Smooth muscle cell (in vitro differentiated cells): ENCODE measurements at regions not wholly inside any gene's neighbourhood (a gene's known extent, or its start where the extent isn't known, plus 50 kb on each side); places are given as distances from the start of the nearest gene placed in this dataset.

Source experiments
- DNase-seq: peaks from one replicate; lab custom pipeline; 2025; ENCODE audit not compliant: unreplicated experiment; lab: John Stamatoyannopoulos, UW
- H2AFZ ChIP-seq: fragments of 200-600 bp; sonication (generic); 2 replicates; pipeline ENCODE4 v1.6.0; 2016; ENCODE audit warnings: antibody characterized with exemption, low read depth, mild to moderate bottlenecking
- H3F3A ChIP-seq: fragments of 200-600 bp; sonication (generic); 2 replicates; pipeline ENCODE4 v1.6.0; 2017; ENCODE audit warnings: antibody characterized with exemption, low read depth
- H3K27ac ChIP-seq: fragments of 200-600 bp; sonication (generic); 2 replicates; pipeline ENCODE4 v1.5.1; 2016; ENCODE audit warnings: low read depth, mild to moderate bottlenecking
- H3K27me3 ChIP-seq: fragments of 200-600 bp; sonication (generic); 2 replicates; pipeline ENCODE4 v1.6.1; 2016; ENCODE audit warnings: low read depth, mild to moderate bottlenecking
- H3K36me3 ChIP-seq: fragments of 200-600 bp; sonication (generic); 2 replicates; pipeline ENCODE4 v1.5.1; 2016; ENCODE audit warnings: low read depth
- H3K4me1 ChIP-seq: fragments of 200-600 bp; sonication (generic); 2 replicates; pipeline ENCODE4 v1.5.1; 2016; ENCODE audit warnings: low read depth
- H3K4me2 ChIP-seq: fragments of 200-600 bp; sonication (generic); 2 replicates; pipeline ENCODE4 v1.6.0; 2016; ENCODE audit warnings: mild to moderate bottlenecking
- H3K4me3 ChIP-seq: fragments of 200-600 bp; sonication (generic); 2 replicates; pipeline ENCODE4 v1.5.1; 2016; ENCODE audit warnings: mild to moderate bottlenecking
- H3K79me2 ChIP-seq: fragments of 200-600 bp; sonication (generic); 2 replicates; pipeline ENCODE4 v1.6.0; 2016; ENCODE audit warnings: low read depth, mild to moderate bottlenecking
- H3K9ac ChIP-seq: fragments of 200-600 bp; sonication (generic); 2 replicates; pipeline ENCODE4 v1.6.0; 2016; ENCODE audit warnings: low read depth
- H3K9me3 ChIP-seq: fragments of 200-600 bp; sonication (generic); replicated peaks from 2 replicates; pipeline ENCODE4 v1.5.1; 2016; ENCODE audit warnings: low read depth
- H4K20me1 ChIP-seq: fragments of 200-600 bp; sonication (generic); 2 replicates; pipeline ENCODE4 v1.6.0; 2016; ENCODE audit warnings: low read depth
- WGBS: methylation state at CpG from one replicate; pipeline ENCODE4 v1.1.7; 2016; ENCODE audit warnings: low lambda C conversion rate; 5-methylcytosine and 5-hydroxymethylcytosine counted together
- TF ChIP-seq, protein P1 (sequence below): fragments of 200-600 bp; sonication (generic); IDR thresholded peaks from 2 replicates; pipeline ENCODE4 v1.5.1; 2017; ENCODE audit warnings: borderline replicate concordance, mild to moderate bottlenecking, antibody characterized with exemption; ENCODE audit not compliant: insufficient read depth, poor library complexity, severe bottlenecking

- WGBS, result 92% methylated on average over 8 of the region's 8 CpGs
- no peak for DNase-seq
- Histone ChIP-seq H3K27ac (no peak overlapping the region), H3K27me3 (no peaks in the 10 kb centered on the region), H3F3A (peaks cover 1% of the 10 kb centered on the region), H3K4me2 (peak overlapping the region; percentile 84), H3K4me3 (no peak overlapping the region), H4K20me1 (no peaks in the 10 kb centered on the region), H3K9ac (no peak overlapping the region), H3K9me3 (no peaks in the 10 kb centered on the region), H3K4me1 (no peaks in the 10 kb centered on the region), H2AFZ (no peak overlapping the region), H3K79me2 (no peaks in the 10 kb centered on the region), H3K36me3 (no peaks in the 10 kb centered on the region)
- TF ChIP-seq, protein P1, sequence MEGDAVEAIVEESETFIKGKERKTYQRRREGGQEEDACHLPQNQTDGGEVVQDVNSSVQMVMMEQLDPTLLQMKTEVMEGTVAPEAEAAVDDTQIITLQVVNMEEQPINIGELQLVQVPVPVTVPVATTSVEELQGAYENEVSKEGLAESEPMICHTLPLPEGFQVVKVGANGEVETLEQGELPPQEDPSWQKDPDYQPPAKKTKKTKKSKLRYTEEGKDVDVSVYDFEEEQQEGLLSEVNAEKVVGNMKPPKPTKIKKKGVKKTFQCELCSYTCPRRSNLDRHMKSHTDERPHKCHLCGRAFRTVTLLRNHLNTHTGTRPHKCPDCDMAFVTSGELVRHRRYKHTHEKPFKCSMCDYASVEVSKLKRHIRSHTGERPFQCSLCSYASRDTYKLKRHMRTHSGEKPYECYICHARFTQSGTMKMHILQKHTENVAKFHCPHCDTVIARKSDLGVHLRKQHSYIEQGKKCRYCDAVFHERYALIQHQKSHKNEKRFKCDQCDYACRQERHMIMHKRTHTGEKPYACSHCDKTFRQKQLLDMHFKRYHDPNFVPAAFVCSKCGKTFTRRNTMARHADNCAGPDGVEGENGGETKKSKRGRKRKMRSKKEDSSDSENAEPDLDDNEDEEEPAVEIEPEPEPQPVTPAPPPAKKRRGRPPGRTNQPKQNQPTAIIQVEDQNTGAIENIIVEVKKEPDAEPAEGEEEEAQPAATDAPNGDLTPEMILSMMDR, result no peak
Observed at GRCh38 chr21:41685511-41686149, 81.2 kb downstream of the RIPK4 start.

- Histone ChIP-seq H3K36me3 (no peaks in the 10 kb centered on the region), H3K4me3 (peak overlapping the region; percentile 27), H3K79me2 (no peaks in the 10 kb centered on the region), H3K4me1 (no peaks in the 10 kb centered on the region), H3K4me2 (peak overlapping the region; percentile 84), H3F3A (peaks cover 5% of the 10 kb centered on the region), H3K9me3 (no peaks in the 10 kb centered on the region), H3K9ac (peak overlapping the region; percentile 70), H3K27ac (peak overlapping the region; percentile 82), H4K20me1 (no peaks in the 10 kb centered on the region), H2AFZ (peak overlapping the region; percentile 89), H3K27me3 (no peaks in the 10 kb centered on the region)
- 44% methylated on average over 23 of the region's 26 CpGs for WGBS
- TF ChIP-seq, protein P1, result no peak
- no peak for DNase-seq
Observed at GRCh38 chr21:41684381-41685245, 82.2 kb downstream of the RIPK4 start.

DNA sequence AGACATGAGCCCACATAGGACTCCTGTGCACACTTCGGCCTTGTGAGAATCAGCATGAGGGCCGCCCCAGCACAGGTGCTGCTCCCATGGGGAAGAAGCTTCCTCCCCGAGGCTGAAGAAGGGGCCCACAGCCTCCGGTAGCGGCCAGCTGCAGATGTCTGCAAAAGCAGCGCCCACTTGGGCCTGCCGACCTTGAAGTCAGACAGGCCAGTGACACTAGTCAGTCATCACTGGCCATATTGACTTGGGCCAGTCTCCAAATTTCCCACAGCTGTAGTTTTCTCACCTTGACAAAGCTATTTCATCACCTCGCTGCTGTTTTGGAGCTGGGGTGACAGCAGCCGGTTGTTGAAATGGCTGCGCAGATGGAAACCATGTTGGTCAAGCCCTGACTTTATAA, 83.0 kb downstream of the RIPK4 start:
- no peak overlapping the region for H3K4me2 ChIP-seq
- no peak for DNase-seq
- H3K27ac ChIP-seq, result no peak overlapping the region
- WGBS, result 84% methylated on average over 10 of the region's 10 CpGs
- H3K9ac ChIP-seq, result no peak overlapping the region
- peaks cover 5% of the 10 kb centered on the region for H3F3A ChIP-seq
- H3K4me1 ChIP-seq, result no peaks in the 10 kb centered on the region
- no peaks in the 10 kb centered on the region for H3K9me3 ChIP-seq
- no peaks in the 10 kb centered on the region for H3K79me2 ChIP-seq
- H3K4me3 ChIP-seq, result no peak overlapping the region
- no peak overlapping the region for H2AFZ ChIP-seq
- TF ChIP-seq, protein P1, result no peak
- no peaks in the 10 kb centered on the region for H3K27me3 ChIP-seq
- H4K20me1 ChIP-seq, result no peaks in the 10 kb centered on the region
- H3K36me3 ChIP-seq, result no peaks in the 10 kb centered on the region
